HUES6 (cell line): ENCODE measurements at regions not wholly inside any gene's neighbourhood (a gene's known extent, or its start where the extent isn't known, plus 50 kb on each side); places are given as distances from the start of the nearest gene placed in this dataset.
"Not testable (repeated sequence)": the region's sequence is repeated elsewhere in the genome, so short reads cannot be mapped to it uniquely, and the experiment has no call there.

Source experiments
- H3K27ac ChIP-seq: 2 replicates; pipeline ENCODE4 v1.7.0; 2013; ENCODE audit warnings: low read depth, mild to moderate bottlenecking, low read length, inconsistent platforms
- H3K27me3 ChIP-seq: 2 replicates; pipeline ENCODE4 v1.6.1; 2013; ENCODE audit warnings: low read length; ENCODE audit not compliant: control insufficient read depth, insufficient read depth
- H3K36me3 ChIP-seq: 2 replicates; pipeline ENCODE4 v1.6.1; 2013; ENCODE audit warnings: low read length; ENCODE audit not compliant: control insufficient read depth, insufficient read depth
- H3K4me1 ChIP-seq: 2 replicates; pipeline ENCODE4 v1.6.1; 2013; ENCODE audit warnings: low read length; ENCODE audit not compliant: control insufficient read depth, insufficient read depth
- H3K4me3 ChIP-seq: 2 replicates; pipeline ENCODE4 v1.5.1; 2013; ENCODE audit warnings: low read depth, low read length
- H3K9ac ChIP-seq: one replicate; pipeline ENCODE4 v1.6.1; 2013; ENCODE audit warnings: mild to moderate bottlenecking, low read length
- H3K9me3 ChIP-seq: 2 replicates; pipeline ENCODE4 v1.6.1; 2013; ENCODE audit warnings: low read depth, low read length; ENCODE audit not compliant: control insufficient read depth, insufficient read depth

DNA sequence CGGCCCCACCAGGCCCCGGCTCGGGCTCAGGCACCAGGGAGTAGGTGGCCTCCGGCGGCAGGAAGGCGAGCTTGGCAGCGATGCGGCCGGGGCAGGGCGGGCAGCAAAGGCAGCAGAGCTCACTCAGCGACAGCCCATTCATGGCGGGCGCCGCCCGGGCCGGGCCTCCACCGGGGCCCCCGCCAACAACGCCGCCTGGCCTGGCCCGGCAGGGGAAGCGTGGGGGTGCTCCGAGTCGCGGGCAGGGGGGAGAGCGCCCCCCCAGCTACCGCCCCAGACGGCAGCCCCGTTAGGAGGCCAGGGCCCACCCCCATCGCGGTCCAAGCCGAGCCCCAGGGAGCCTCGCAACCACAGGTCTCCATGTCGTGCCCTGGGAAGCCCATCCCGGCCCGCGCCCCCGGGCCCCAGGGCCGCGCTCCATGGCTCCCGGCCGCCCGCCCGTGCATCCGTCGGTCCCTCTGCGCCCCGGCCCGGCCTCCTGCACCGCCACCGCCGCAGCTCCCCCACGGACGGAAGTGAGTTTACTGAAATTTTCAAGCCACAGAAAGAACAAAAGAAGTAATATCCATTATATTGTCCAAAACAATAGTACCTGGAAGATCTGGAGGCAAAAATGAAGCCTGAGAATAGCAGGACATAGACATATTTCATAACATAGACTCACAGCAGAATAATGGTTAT lies 126.6 kb upstream of the VPREB1 start:
- H3K27me3 ChIP-seq: peaks cover 52% of the 10 kb centered on the region
- H3K36me3 ChIP-seq, H3K4me3 ChIP-seq, H3K9ac ChIP-seq, H3K4me1 ChIP-seq, H3K27ac ChIP-seq, H3K9me3 ChIP-seq: not testable (repeated sequence)

- not testable (repeated sequence) for H3K36me3 ChIP-seq, H3K9ac ChIP-seq, H3K9me3 ChIP-seq, H3K27ac ChIP-seq, H3K4me1 ChIP-seq, H3K4me3 ChIP-seq
- H3K27me3 ChIP-seq: peaks cover 52% of the 10 kb centered on the region
Measured at GRCh38 chr22:22116997-22117770, 127.4 kb upstream of the VPREB1 start.

DNA sequence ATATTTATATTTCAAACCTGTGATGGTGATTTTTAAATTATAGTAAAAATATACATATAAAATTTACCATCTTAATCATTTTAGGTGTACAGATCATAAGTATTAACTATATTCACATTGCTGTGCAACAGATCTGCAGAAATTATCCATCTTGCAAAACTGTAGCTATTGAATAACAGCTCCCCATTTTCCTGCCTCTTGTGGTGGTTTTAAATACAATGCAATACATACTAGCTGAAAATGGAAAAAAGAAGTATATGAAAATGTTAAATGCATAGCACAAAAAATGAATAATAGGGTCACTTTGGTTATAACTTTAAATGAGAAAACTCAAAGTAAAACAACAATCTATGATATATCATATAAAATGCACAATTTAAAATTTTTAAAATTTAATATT lies 130.9 kb upstream of the VPREB1 start:
- no peaks in the 10 kb centered on the region for H3K36me3 ChIP-seq
- H3K4me1 ChIP-seq: no peaks in the 10 kb centered on the region; the same call in 1 of the 2 replicates
- no peak overlapping the region for H3K4me3 ChIP-seq
- no peak overlapping the region for H3K9ac ChIP-seq
- peaks cover 51% of the 10 kb centered on the region for H3K27me3 ChIP-seq
- H3K27ac ChIP-seq: no peak overlapping the region
- no peaks in the 10 kb centered on the region for H3K9me3 ChIP-seq

DNA sequence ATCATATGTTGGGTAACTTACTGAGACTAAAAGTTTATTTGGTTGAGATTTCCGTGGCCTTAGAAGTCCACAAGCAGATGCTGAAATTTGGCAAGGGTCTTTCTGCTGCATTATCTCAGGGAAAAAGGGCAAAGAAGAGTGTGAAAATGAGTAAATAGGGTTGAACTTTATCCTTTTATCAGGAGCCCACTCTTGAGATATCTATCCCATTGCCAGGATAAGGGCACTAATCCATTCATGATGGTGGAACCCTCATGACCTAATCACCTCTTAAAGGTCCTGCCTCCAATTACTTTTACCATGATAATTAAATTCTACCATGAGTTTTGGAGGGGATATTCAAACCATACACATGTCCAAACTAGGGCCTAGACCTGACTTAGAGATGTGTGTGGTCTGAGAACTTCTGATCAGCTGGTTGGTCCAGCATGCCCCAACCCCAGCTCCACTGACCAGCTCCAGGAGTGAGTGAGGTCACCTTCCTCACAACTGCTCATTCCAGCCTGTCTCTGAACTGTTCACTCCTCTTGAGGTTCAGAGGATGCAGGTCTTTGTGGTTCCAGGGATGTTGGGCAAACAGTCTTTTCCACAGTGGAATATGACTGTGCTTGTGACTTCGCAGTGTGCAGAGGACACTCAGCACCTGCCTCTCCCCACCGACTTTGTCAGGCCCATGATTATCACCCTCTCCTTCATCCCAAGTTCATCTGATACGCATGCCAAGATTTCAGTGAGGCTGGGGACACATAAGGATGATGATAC lies 130.1 kb upstream of the TOP3B start:
- Histone ChIP-seq H3K27ac (no peak overlapping the region), H3K9ac (no peak overlapping the region), H3K27me3 (peaks cover 54% of the 10 kb centered on the region), H3K4me3 (no peak overlapping the region), H3K4me1 (peaks cover 4% of the 10 kb centered on the region; the same call in 1 of the 2 replicates), H3K36me3 (no peaks in the 10 kb centered on the region), H3K9me3 (no peaks in the 10 kb centered on the region)

- Histone ChIP-seq H3K9me3 (no peaks in the 10 kb centered on the region), H3K27ac (no peak overlapping the region), H3K36me3 (no peaks in the 10 kb centered on the region), H3K4me3 (no peak overlapping the region), H3K27me3 (peaks cover 61% of the 10 kb centered on the region), H3K4me1 (peaks cover 9% of the 10 kb centered on the region; the same call in 1 of the 2 replicates), H3K9ac (no peak overlapping the region)
Measured at GRCh38 chr22:22111983-22112382, 129.4 kb upstream of the TOP3B start.

DNA sequence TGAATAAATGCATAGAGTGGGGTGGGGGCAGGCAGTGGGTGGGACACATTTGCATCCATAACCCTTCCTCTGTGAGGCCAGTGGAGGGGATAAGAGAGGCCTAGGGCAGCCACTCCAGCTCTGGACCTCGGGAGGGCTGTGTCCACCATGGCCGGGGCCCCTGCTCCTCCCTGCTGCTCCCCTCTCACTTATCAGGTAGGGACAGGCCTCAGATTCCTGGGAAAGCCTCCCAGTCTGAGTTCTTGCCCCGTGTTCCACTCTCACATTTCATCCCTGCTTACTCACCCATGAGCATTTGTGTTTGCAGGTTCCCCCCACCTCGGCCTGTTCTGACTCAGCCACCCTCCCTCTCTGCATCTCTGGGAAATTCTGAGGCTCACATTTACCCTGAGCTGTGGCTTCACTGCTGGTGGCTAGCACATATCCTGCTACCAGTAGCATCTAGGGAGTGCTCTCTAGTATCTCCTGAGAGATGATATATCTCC lies 128.7 kb upstream of the TOP3B start:
- peaks cover 9% of the 10 kb centered on the region; the same call in 1 of the 2 replicates for H3K4me1 ChIP-seq
- no peaks in the 10 kb centered on the region for H3K9me3 ChIP-seq
- no peaks in the 10 kb centered on the region for H3K36me3 ChIP-seq
- H3K27me3 ChIP-seq: peaks cover 67% of the 10 kb centered on the region
- H3K9ac ChIP-seq: no peak overlapping the region
- H3K27ac ChIP-seq: no peak overlapping the region
- no peak overlapping the region for H3K4me3 ChIP-seq

DNA sequence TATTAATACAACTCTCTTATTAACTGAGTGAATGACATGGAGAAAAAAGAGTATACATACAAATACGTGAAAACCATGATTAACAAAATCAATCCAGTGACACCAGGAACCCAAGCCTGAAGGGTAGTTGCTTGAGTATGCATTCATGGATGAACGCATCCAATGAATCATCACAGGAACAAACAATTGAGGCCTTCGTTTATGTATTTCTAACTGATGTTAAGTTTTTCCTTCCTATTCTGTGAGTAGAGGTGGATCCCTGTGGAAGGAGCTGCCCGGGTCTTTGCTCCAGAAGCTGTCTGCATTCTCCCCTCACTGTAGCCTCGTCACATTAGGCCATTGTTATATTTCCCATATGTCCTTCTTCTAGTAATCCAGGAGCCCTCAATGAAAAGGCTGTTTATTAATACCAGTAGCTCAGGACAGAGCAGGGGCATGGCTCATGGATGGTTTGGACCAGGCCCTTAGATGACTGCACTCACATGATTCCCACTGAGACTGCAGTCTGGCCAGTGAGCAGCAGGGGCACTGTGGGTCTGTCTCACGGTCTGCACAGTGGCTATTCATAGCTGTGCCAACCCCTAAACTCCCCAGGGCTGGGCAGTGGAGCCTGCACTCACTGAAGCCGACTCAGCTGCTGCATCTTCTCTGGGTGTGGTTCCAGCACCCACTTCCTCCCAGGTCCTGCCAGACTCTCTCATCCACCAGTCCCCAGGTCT lies 128.1 kb upstream of the TOP3B start:
- no peak overlapping the region for H3K27ac ChIP-seq

DNA sequence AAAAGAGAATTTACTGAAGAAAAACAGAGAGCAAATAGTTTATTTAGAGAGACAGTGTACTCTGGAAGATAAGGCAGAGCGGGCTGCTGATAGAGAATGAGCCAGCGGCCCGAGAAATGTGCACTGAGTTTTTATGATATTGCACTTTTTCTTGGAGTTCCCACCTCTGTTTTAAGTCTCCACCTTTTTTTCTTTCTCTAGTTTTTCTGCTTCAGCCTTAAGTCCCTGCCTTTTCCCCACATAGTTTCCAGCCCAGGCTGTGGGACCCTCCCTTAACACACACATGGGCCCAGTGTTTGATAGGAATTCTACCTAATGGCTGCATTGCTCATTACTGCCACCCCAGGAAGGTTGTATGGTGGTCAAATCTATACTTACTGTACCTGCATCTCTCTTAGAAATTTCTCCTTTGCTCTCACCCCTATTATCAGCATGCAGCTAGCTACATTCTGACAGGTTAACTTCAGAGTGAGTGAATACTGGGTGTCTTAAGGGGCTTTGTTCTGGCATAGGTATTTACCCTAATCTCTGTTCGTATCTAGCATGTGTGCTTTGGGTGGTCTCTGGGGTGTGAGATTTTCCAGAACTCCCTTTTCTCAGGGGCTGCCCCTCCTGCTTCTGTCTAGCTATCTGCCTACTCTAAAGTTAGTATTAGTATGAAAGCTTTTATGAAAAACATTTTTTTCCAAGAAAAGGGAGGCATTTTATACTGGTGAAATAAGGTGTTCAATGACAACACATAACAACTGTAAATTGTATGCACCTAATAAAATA lies 127.3 kb upstream of the TOP3B start:
- Histone ChIP-seq H3K4me3 (no peak overlapping the region), H3K27ac (no peak overlapping the region), H3K27me3 (peaks cover 76% of the 10 kb centered on the region), H3K9ac (no peak overlapping the region), H3K9me3 (no peaks in the 10 kb centered on the region), H3K36me3 (no peaks in the 10 kb centered on the region), H3K4me1 (peaks cover 9% of the 10 kb centered on the region; the same call in 1 of the 2 replicates)

More for the DNA sequence above, 128.1 kb upstream of the TOP3B start:
- Histone ChIP-seq H3K36me3 (no peaks in the 10 kb centered on the region), H3K9me3 (no peaks in the 10 kb centered on the region), H3K4me3 (no peak overlapping the region), H3K9ac (no peak overlapping the region), H3K4me1 (peaks cover 9% of the 10 kb centered on the region; the same call in 1 of the 2 replicates), H3K27me3 (peaks cover 68% of the 10 kb centered on the region)

DNA sequence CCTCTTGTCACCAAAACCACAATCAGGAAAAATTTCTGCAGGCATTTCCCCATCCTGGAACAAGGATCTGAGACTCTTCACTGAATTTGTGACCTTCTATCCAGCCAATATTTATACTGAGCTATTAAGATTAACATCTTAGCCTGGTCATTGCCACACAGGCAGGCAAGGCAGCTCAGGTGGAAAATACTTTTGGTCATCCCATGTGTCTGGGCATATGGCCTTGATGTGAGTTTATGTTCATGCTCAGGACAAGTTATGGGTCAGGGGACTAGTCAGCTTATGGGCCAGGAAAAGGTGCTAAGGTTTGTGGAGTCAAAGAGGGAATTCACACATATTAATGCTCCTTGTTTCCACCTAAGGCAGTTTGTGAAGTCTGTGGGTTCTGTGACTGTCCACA lies 124.3 kb upstream of the TOP3B start:
- no peaks in the 10 kb centered on the region for H3K36me3 ChIP-seq
- H3K4me1 ChIP-seq: peaks cover 9% of the 10 kb centered on the region; the same call in 1 of the 2 replicates
- H3K4me3 ChIP-seq: no peak overlapping the region
- no peaks in the 10 kb centered on the region for H3K9me3 ChIP-seq
- H3K9ac ChIP-seq: no peak overlapping the region
- H3K27ac ChIP-seq: no peak overlapping the region
- peaks cover 87% of the 10 kb centered on the region for H3K27me3 ChIP-seq

DNA sequence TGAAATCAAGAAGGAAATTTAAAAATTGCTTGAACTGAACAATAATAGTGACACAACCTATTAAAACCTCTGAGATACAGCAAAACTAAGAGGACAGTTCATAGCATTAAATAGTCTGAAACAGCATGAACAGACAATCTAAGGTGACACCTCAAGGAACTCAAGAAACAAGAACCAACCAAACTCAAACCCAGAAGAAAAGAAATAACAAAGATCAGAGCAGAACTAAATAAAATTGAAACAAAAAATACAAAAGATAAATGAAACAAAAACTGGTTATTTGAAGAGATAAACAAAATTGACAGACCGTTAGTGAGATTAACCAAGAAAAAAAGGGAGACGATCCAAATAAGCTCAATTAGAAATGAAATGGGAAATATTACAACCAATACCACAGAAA lies 122.8 kb upstream of the TOP3B start:
- Histone ChIP-seq H3K4me1 (0 out of 2 replicates have a peak, but pooled peaks cover 9% of the 10 kb centered on the region), H3K9me3 (no peaks in the 10 kb centered on the region), H3K36me3 (no peaks in the 10 kb centered on the region), H3K27ac (no peak overlapping the region), H3K9ac (no peak overlapping the region), H3K4me3 (no peak overlapping the region), H3K27me3 (peaks cover 85% of the 10 kb centered on the region)
